ENCODE measurements at regions not wholly inside any gene's neighbourhood (a gene's known extent, or its start where the extent isn't known, plus 50 kb on each side); places are given as distances from the start of the nearest gene placed in this dataset.

DNA sequence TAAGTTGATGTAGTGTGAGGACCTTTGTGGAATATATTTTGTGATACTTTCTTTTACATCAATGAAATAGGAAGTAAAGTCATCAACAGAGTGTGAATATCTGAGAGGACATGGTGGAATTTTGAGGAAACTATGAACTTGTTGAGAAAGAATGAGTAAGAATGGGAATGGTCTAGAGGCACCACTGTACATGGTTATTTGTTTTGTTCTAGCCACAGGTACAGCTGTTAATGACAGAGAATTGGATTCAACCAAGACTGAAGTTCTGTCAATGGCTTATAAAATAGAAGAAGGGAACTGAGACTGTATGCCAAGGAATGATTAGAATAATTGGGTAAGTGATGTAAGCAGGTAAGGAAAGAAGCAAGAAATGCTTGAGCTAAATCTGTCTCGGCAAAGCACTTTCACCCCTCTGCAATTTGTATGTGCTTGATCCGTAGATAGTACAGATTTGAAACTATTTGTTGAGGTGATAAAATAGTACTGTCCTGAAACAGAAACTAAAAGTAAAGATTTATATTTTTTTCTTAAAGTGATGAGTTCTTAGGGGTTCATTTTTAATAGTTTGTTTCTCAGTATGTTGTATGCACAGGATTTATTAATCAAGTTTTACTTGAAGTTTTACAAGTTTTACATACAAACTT lies 468.8 kb upstream of the SMC2 start:
- no peak for DNase-seq

- no peak for DNase-seq
These were observed 466.4 kb upstream of the SMC2 start for GRCh38 chr9:103627731-103628130.

DNA sequence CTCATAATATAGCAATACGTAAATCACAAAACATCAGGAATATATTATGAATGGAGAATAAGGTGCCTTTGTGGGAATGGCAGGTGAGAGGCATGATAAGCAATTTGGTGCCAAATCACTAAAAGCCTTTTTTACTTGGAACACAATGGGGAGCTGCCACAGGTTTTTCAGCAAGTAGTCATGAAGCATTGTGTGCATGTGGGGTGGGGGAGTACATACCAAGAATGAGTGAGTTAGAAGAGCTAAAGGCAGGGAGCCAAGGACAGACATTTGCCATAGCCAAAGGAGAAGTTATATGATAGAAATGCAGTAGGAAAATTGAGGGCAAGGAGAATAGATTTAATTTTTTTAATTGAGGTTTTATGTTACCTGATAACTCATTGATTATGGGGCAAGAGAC lies 445.0 kb upstream of the SMC2 start:
- no peak for DNase-seq

- no peak for DNase-seq
These were observed 436.0 kb upstream of the SMC2 start for GRCh38 chr9:103658156-103658555.

DNA sequence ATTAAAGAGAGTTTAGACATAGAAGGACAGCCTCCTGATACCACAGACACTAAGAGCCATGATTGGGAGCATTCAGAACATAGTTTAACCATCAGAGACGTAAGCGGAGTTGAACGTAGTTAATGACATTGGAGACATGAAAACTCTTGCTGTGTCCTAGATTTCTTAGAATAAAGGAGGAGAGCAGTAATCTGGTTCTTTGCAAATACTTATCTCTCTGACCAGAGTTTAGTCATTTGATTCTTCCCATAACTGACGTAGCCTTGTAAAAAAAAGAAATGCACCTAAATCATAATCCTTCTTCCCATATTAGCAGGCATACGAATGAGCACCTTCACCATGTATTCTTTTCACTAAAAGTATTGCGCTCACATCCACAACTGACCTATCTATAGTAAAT lies 433.3 kb upstream of the SMC2 start:
- DNase-seq, result no peak

- no peak for DNase-seq
These were observed 432.4 kb upstream of the SMC2 start for GRCh38 chr9:103661663-103662062.

- no peak for DNase-seq
These were observed 424.8 kb upstream of the SMC2 start for GRCh38 chr9:103669296-103669695.

GRCh38 chr9:103674271-103674670 lies 419.8 kb upstream of the SMC2 start:
- no peak for DNase-seq

- DNase-seq, result no peak
These were observed 413.5 kb upstream of the SMC2 start for GRCh38 chr9:103680581-103680980.

- DNase-seq, result no peak
These were observed 412.7 kb upstream of the SMC2 start for GRCh38 chr9:103681435-103681834.

DNA sequence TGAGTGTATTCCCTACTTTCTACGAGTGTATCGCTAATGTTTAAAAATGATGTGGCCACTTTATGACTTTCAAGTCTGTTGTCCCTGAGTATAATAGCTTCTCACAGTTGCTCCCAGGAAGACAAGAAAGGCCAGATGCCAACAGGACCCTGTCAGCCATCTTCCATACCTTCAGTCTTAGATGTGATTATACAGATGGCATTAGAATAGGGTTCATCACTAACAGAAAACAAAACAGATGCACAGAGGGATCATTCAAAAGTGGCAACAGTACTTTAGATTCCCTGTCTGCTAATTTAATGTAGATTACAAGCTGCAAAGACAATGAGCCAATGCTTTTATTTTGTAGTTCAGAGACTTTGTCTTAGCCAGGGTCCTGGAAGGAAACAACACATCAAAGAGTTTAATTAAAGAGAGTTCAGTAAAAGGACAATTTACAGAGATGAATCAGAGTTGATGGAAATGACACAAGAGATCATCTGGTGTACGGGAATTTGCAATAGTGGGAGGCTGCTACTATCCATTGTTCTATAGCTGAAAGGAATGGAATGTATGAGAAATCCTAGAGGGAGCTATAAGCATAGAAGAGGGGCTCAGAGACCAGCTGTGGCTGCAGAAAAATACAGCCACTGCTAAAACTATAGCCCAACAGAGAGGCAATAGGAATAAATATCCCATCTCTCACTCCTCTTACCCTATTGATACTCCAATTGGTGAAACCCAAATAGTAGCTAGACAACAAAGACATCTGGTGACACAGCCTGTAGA lies 393.7 kb upstream of the SMC2 start:
- DNase-seq, result no peak

DNA sequence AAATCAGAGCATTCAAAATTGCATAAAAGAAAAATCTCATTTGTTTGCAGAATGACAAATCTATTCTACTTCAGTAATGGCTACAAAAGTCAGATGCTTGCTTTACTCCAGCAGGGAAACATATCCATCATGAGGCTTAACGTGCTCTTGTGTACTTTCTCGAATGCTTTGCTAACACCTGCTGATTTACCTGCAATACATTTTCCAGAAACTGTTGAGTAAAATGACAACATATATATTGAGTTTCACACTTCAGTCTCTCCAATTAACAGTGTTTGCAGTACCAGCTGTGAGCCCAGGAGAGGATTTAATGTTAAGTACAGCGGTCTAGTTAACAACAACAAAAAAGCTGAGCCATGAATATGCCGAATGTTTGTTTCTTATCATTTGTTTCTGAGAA lies 391.5 kb upstream of the SMC2 start:
- no peak for DNase-seq

DNA sequence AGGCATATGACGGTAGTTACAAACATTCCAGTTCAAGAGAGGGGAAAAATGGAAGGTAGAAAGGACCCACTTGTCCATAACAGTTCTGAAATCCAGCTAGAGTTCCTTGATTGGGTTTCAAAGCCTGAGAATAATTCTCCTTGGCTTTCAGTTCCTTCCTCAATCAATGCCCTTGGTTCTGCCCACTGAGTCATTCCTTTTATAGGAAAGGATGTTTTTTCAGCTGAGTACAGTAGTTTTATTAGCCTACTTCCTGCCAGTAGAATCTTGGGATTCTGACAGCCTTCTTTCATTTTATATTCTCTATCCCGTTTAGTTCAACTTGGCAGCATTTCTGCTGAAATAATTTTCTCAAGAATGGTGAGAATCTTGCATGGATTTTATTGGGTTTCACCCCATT lies 386.9 kb upstream of the SMC2 start:
- DNase-seq, result no peak

DNA sequence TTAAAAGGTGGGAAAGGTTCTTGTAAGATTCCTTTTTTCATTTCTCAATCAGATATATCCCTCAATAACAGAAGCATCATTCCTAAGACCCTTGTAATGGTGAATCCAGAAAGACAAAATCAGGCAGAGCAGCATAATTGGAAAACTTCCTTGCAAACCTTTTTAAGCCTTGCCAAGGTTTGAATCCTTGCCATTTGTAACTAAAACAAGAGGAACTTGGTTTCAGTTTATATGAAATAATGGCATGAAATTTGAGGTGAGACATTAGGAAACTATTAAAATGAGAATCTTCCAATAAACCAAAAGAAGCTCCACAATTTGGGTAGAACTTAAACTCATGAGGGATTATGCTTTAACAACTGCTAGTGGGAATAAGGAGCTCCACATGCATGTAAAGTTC lies 384.7 kb upstream of the SMC2 start:
- no peak for DNase-seq

DNA sequence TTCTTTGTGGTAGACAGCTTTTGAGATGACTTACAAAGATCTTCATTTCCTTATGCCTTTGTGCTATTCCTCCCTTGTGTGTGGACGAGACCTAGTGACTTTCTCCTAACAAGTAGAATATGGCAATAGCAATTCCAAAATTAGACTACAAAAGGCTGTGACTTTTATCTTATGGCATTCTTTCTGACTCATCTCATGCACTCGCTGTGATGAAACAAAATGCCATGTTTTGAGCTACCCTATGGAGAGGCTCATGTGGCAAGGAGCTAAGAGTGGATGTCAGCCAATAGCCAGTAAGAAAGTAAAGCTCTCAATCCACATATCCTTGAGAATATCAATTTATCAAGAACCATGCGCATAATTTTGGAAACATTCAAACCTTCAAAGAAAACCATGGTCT lies 380.5 kb upstream of the SMC2 start:
- DNase-seq, result no peak

- DNase-seq, result no peak
These were observed 379.1 kb upstream of the SMC2 start for GRCh38 chr9:103714992-103715391.

DNA sequence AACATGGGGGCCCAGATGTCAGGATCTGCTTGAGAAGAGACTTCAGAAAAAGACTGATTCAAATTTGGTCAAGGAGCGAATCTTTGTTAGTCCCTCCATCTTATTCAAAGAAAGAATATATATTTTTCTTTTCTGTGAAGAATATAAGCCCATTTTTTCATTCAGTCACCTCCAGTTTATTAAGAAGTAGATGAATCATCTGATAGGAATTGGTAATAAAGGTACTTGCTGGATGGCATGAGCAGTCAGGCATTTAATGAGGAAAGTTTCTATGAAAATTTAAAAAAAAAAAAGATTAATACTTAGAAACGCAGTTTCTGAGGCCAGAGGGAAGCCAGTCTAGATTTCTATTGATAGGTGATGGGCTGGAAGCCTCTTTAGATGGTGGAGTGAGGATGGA lies 373.1 kb upstream of the SMC2 start:
- DNase-seq, result no peak

- DNase-seq, result no peak
These were observed 363.2 kb upstream of the SMC2 start for GRCh38 chr9:103730866-103731265.

DNA sequence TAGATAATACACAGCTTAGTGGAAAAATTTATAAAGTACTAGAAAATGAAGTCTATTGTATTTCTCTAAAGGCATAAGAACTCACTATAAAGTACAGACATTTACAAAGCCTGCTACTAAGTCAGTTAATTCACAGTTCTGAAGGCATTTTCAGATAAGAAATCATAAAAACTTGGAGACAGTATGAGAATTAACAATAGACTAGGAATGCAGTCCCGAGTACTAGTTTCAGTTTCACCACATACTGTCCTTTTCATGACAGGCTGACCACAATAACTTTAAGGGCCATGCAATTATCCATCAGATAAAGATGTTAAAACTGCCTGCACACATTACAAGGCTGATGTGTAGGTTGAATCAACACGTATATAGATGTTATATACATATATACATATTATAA lies 362.6 kb upstream of the SMC2 start:
- no peak for DNase-seq

- DNase-seq, result no peak
These were observed 359.6 kb upstream of the SMC2 start for GRCh38 chr9:103734471-103734870.

- DNase-seq, result no peak
These were observed 338.7 kb upstream of the SMC2 start for GRCh38 chr9:103755441-103755840.

- DNase-seq, result no peak
These were observed 338.1 kb upstream of the SMC2 start for GRCh38 chr9:103755986-103756385.

GRCh38 chr9:103757062-103757461 lies 337.0 kb upstream of the SMC2 start:
- DNase-seq, result no peak

DNA sequence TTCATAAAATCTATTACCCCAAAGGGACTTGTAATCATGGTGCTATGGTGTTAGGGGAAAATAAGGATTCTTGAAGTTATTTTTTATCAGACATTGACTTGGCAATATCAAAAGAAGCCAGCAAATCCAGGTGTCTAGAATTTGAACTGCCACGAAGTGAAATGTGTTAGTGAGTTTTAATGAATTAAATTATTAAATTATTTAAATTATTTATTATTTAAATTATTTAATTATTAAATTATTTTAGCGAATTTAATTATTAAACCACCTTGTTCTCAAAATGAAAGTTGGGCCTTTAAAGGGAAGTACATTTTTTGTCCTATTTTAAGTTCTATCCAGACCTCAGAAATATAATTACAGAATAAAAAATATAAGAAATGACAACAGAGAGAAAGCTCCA lies 332.6 kb upstream of the SMC2 start:
- DNase-seq, result no peak
